BE2C (cell line): ENCODE measurements at regions not wholly inside any gene's neighbourhood (a gene's known extent, or its start where the extent isn't known, plus 50 kb on each side); places are given as distances from the start of the nearest gene placed in this dataset.

Experiments used
- DNase-seq: peaks from one replicate; pipeline ENCODE4 v3.0.0-alpha.2; 2020
- H3K27me3 ChIP-seq: fragments of 250-450 bp; sonication (Bioruptor Pico); 2 replicates; pipeline ENCODE4 v1.5.1; 2020; ENCODE audit warnings: mild to moderate bottlenecking
- H3K36me3 ChIP-seq: fragments of 250-450 bp; sonication (Bioruptor Pico); 2 replicates; pipeline ENCODE4 v1.5.1; 2020; ENCODE audit warnings: mild to moderate bottlenecking
- H3K4me1 ChIP-seq: fragments of 250-450 bp; sonication (Bioruptor Pico); 2 replicates; pipeline ENCODE4 v1.5.1; 2020
- H3K4me3 ChIP-seq: 2 replicates; pipeline ENCODE4 v1.5.1; 2011; ENCODE audit warnings: low read depth, low read length
- H3K9me3 ChIP-seq: fragments of 250-450 bp; sonication (Bioruptor Pico); 2 replicates; pipeline ENCODE4 v1.5.1; 2020
- TF ChIP-seq, protein P1 (sequence below): IDR thresholded peaks from 2 replicates; pipeline ENCODE4 v1.5.1; 2012; ENCODE audit warnings: mild to moderate bottlenecking, low read depth, low read length

DNA sequence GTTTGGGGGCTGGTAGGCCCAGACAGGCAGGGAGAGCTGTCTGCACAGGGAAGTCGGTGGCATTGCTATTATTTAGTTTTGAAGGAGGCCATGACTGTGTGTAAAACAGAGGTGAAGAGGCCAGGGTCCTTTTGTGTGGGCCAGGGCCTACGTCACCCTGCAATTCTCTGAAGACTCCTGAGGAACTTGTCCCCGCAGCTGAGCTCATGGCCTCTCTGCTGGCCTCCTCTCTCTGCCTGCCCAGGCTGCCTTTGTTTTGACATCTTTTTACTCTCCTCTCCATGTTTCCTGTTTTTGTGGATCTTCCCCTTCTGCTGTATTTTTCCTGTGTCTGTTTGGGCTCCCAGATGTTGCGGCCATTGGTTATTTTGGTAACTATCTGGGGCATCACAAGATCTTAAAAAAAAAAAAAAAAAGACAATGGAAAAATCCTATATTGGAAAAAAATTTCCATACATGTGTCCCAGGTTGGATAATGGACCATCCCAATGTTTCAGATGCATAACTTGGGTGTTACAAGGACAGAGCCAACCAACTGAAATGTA is 280.7 kb downstream of the RPS6KC1 start:
- H3K36me3 ChIP-seq = no peaks in the 10 kb centered on the region
- no peaks in the 10 kb centered on the region for H3K27me3 ChIP-seq
- TF ChIP-seq, protein P1, sequence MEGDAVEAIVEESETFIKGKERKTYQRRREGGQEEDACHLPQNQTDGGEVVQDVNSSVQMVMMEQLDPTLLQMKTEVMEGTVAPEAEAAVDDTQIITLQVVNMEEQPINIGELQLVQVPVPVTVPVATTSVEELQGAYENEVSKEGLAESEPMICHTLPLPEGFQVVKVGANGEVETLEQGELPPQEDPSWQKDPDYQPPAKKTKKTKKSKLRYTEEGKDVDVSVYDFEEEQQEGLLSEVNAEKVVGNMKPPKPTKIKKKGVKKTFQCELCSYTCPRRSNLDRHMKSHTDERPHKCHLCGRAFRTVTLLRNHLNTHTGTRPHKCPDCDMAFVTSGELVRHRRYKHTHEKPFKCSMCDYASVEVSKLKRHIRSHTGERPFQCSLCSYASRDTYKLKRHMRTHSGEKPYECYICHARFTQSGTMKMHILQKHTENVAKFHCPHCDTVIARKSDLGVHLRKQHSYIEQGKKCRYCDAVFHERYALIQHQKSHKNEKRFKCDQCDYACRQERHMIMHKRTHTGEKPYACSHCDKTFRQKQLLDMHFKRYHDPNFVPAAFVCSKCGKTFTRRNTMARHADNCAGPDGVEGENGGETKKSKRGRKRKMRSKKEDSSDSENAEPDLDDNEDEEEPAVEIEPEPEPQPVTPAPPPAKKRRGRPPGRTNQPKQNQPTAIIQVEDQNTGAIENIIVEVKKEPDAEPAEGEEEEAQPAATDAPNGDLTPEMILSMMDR = no peak
- DNase-seq = no peak
- H3K4me1 ChIP-seq = no peaks in the 10 kb centered on the region
- H3K4me3 ChIP-seq = no peak overlapping the region
- no peaks in the 10 kb centered on the region for H3K9me3 ChIP-seq

DNA sequence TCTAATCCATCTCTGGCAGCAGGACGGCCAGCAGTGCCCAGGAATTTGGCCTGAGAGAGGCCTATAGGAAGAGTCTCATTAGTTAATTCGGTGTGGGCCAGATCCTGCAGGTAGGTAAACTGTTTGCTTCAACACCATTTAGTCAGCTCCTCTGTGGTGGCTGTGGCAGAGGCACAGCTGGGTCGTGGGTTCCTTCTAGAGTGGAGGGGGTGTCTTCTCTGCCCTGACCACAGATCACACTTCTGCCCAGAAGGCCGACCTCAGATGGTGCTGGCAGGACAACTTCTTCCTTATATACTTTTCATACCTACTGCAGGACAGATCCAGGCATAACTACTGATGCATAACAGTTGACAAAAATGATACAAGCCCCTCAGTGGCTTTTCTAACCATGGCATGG is 281.4 kb downstream of the RPS6KC1 start:
- Histone ChIP-seq H3K27me3 (no peaks in the 10 kb centered on the region), H3K36me3 (no peaks in the 10 kb centered on the region), H3K4me3 (no peak overlapping the region), H3K4me1 (no peaks in the 10 kb centered on the region), H3K9me3 (no peaks in the 10 kb centered on the region)
- TF ChIP-seq, protein P1 = no peak
- DNase-seq = no peak

DNA sequence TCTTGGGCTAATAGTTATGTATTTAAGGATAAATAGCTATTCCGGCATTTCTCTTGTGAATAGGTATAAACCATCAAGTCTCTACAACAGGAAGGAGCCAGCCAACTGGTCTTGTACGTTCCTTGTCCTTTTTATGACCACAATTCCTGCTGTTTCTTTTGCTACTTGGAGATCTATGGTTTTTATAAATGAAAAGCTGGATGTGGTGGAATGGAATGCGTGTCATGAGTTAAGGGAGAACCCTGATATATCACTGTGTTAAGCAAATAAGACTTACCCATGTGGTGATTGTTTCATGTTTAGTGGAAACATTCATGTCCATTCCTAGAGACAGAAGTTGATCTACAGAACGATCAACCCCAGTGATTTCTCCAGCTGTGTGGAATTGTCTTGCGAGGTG is 282.1 kb downstream of the RPS6KC1 start:
- no peaks in the 10 kb centered on the region for H3K36me3 ChIP-seq
- H3K4me3 ChIP-seq = no peak overlapping the region
- no peaks in the 10 kb centered on the region for H3K9me3 ChIP-seq
- H3K27me3 ChIP-seq = no peaks in the 10 kb centered on the region
- no peak for DNase-seq
- no peaks in the 10 kb centered on the region for H3K4me1 ChIP-seq
- TF ChIP-seq, protein P1 = no peak

DNA sequence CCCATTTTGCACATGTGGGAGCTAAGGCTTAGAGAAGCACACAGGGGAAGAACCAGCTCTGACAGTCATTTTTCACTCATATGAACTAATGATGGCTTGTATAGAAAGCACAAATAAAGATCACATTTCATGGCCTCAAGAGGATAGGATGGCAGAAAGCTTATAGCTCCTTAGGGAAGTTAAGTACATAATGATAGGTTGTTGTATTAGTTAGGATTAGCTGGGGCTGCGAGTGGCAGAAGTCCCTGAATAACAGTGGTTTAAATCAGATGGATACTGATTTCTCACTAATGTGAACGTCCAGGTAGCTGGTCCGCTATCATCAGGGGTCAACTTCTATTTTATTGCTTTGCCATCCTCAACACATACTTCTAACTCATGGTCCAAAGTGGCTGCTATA is 284.0 kb downstream of the RPS6KC1 start:
- H3K27me3 ChIP-seq = no peaks in the 10 kb centered on the region
- DNase-seq = no peak
- no peaks in the 10 kb centered on the region for H3K4me1 ChIP-seq
- TF ChIP-seq, protein P1 = no peak
- H3K9me3 ChIP-seq = no peaks in the 10 kb centered on the region
- no peak overlapping the region for H3K4me3 ChIP-seq
- no peaks in the 10 kb centered on the region for H3K36me3 ChIP-seq

DNA sequence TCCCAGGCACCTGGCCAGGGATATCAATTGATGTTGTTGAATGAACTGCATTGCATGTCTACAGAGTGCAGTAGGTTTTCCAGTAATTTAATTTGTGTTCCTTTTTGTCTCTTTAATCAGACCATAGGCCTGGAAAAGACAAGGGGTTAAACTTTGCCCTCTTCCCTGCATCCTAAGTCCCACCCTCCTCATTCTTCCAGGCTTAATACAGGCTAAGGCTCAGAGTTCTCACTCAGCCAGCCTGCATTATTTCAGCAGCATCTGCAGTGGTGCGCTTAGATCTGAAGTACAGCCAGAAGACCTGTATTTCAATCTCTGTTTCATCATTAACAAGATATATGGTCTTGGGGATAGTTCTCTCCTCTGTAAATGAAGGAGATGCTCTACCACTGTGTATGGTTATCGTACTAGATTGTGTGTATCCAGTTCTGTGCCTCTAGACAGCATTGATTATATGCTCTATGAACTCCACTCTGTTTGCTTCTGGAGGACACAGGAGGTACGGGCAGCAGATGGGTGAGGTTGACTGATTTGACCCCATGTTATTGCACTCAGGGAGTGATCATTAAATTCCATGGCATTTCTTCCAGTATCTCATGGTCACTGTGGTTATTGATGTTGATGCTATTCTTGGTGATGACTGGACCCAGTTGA is 286.1 kb downstream of the RPS6KC1 start:
- Histone ChIP-seq H3K36me3 (no peaks in the 10 kb centered on the region), H3K4me1 (no peaks in the 10 kb centered on the region), H3K9me3 (no peaks in the 10 kb centered on the region), H3K27me3 (no peaks in the 10 kb centered on the region), H3K4me3 (no peak overlapping the region)
- TF ChIP-seq, protein P1 = no peak
- no peak for DNase-seq

DNA sequence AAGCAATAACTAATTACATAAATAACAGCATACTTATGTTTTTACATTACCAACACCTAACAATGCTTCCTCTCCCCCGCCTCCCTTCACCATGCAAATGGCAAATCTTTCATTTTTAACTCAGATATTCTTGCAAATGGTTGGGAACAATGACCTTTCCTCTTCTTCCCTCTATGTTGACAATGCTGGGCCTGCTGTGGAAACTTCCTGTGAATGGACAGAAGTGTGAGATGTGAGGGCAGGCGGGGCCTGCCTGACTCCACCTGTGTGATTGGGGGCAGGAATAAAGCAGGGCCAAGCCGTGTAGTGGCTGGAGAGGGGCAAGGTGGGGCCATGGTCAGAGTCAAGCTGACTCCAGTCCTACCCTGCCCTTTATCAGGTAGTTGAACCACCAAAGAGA is 289.6 kb downstream of the RPS6KC1 start:
- H3K4me1 ChIP-seq = no peaks in the 10 kb centered on the region
- H3K9me3 ChIP-seq = no peaks in the 10 kb centered on the region
- H3K4me3 ChIP-seq = no peak overlapping the region
- H3K36me3 ChIP-seq = no peaks in the 10 kb centered on the region
- H3K27me3 ChIP-seq = no peaks in the 10 kb centered on the region
- DNase-seq = no peak
- TF ChIP-seq, protein P1 = no peak
